NCI-H446 treated with DMSO at 0.1 percent for 48 hours (cell line): ENCODE measurements at regions not wholly inside any gene's neighbourhood (a gene's known extent, or its start where the extent isn't known, plus 50 kb on each side); places are given as distances from the start of the nearest gene placed in this dataset.

ENCODE experiments used
- DNase-seq: peaks from one replicate; lab custom pipeline; 2025; lab: John Stamatoyannopoulos, UW

GRCh38 chr10:60467202-60467546, 77.5 kb upstream of the ANK3 start:
- no peak for DNase-seq

GRCh38 chr10:60466267-60467201, 76.9 kb upstream of the ANK3 start:
- DNase-seq, result no peak

GRCh38 chr10:60465801-60466200, 76.1 kb upstream of the ANK3 start:
- DNase-seq, result no peak

GRCh38 chr10:60464659-60465058, 75.0 kb upstream of the ANK3 start:
- no peak for DNase-seq

- DNase-seq, result no peak
These were observed 74.1 kb upstream of the ANK3 start for GRCh38 chr10:60463746-60464145.

- no peak for DNase-seq
These were observed 72.0 kb upstream of the ANK3 start for GRCh38 chr10:60461688-60462087.

GRCh38 chr10:60459701-60460457, 70.2 kb upstream of the ANK3 start:
- DNase-seq, result peak; percentile 47

- no peak for DNase-seq
These were observed 66.4 kb upstream of the ANK3 start for GRCh38 chr10:60456053-60456452.

DNA sequence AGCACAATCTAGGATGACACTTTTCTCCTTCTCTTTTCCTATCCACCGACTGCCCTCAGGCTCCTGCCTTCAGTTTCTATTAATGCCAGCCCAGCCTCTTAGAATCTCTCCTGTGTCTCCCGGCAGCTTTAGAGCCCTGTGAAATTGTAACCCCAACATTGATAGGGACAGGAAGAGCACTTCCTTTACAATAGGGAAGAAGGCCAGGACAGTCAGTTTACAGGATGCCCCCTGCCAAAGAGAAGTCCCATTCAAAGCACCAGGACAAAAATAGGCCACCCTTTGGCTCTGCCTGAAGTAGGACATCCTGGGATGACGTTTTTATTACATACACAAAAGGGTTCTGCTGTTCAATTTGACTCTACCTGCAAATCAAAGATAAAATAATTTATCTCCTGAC, 64.7 kb upstream of the ANK3 start:
- DNase-seq, result no peak

- DNase-seq, result no peak
These were observed 63.4 kb upstream of the ANK3 start for GRCh38 chr10:60453036-60453435.

GRCh38 chr10:60450291-60450690, 60.6 kb upstream of the ANK3 start:
- DNase-seq, result no peak

DNA sequence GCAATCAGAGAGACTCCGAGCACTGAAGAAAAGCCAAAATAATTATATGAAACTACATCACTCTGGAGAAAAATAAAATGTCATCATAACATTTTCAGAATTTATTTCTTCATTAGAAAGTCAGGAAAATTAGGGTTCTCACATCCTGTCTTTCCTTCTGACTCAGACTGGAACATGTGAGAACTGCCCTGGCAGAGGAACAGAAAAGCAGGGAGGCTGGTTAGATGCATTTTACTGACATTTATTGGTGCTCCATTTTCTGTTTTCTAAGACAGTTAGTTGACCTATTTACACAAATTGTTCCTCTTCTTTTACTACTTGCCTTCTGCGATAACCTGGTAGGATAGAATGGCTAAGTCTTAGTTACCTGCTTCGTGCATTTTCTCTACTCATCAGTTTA, 58.6 kb upstream of the ANK3 start:
- DNase-seq, result no peak

- DNase-seq, result no peak
These were observed 57.2 kb upstream of the ANK3 start for GRCh38 chr10:60446851-60447250.

- no peak for DNase-seq
These were observed 56.6 kb upstream of the ANK3 start for GRCh38 chr10:60446070-60446833.

DNA sequence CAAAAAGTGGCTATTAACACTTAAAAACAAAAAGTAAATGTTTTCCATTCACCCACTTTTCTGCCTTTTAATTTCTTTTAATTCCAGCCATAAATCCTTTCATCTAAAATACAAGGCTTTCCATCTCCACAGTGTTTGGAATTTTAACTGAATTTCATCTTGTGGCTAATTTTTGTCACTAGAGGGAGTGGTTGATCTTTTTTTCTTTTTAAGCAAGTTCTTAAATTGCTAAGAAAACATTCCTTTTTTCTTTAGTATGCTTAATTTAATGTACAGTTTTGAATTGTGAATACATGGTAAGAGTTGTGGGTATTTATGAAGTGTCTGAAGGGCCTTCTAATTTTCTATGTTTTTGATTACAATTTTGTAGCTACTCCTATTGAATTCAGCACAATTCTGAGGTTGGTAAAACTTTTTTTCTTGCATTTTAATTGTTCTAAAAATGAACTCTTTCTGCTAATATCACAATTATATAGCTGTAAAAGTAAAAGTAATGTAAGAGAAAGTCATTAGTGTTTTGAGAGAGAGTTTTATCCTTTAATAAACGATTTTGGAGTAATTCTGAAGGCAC, 54.9 kb upstream of the ANK3 start:
- peak; percentile 33 for DNase-seq

DNA sequence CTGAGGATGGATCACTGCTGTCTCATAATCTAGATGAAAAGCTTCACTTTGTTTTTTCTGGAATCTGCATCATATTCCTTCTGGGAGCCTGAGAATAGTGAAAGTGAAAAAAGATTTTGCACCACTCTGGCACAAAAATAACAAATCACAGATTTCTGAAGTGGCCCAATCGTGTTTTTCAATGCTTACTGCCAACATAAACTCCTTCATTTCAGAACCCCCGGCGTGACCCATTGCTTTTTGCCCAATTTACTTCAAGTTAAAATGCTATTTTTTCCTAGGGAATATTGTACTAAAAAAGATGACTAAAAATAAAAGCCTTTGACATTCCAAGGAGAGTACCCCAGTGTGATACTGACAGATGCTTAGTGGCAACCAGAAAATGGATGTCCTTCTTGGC, 53.7 kb upstream of the ANK3 start:
- no peak for DNase-seq

DNA sequence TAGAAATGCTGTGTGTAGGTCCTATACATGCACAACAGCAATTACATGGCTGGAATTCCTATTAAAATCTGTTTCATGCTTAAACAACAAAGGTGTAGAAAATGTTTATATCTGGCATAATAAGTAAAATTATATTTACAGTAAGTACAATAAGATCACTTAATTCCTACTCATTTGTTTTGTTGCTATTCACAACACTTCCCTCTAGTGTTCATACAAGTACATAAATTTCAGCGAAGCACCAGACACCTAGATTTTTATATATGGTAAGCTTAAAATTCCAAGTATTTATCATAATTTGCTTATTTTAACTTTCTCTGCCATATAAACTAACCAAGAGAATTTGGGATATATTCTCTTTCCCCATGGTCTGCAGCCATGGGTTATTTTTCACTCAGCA, 51.8 kb upstream of the ANK3 start:
- no peak for DNase-seq

- DNase-seq, result no peak
These were observed 50.0 kb upstream of the ANK3 start for GRCh38 chr10:60439641-60440040.
